ENCODE measurements at regions not wholly inside any gene's neighbourhood (a gene's known extent, or its start where the extent isn't known, plus 50 kb on each side); places are given as distances from the start of the nearest gene placed in this dataset.

- DNase-seq, result no peak
Measured at GRCh38 chrX:40278340-40279090, 180.8 kb upstream of the BCOR start.

GRCh38 chrX:40277672-40278071, 179.9 kb upstream of the BCOR start:
- DNase-seq, result no peak

- DNase-seq, result no peak
Measured at GRCh38 chrX:40273356-40274050, 175.7 kb upstream of the BCOR start.

GRCh38 chrX:40272776-40273175, 175.0 kb upstream of the BCOR start:
- no peak for DNase-seq

GRCh38 chrX:40272141-40272540, 174.4 kb upstream of the BCOR start:
- no peak for DNase-seq

GRCh38 chrX:40268188-40268520, 170.4 kb upstream of the BCOR start:
- no peak for DNase-seq

GRCh38 chrX:40267334-40268187, 169.8 kb upstream of the BCOR start:
- DNase-seq, result no peak

GRCh38 chrX:40266490-40267333, 169.0 kb upstream of the BCOR start:
- DNase-seq, result peak; percentile 66

GRCh38 chrX:40265936-40266335, 168.2 kb upstream of the BCOR start:
- DNase-seq, result no peak

GRCh38 chrX:40263014-40263560, 165.3 kb upstream of the BCOR start:
- DNase-seq, result no peak

GRCh38 chrX:40262157-40263013, 164.6 kb upstream of the BCOR start:
- DNase-seq, result peak; percentile 53

GRCh38 chrX:40261833-40262156, 164.0 kb upstream of the BCOR start:
- no peak for DNase-seq

GRCh38 chrX:40260146-40260747, 162.5 kb upstream of the BCOR start:
- no peak for DNase-seq

GRCh38 chrX:40258909-40259308, 161.2 kb upstream of the BCOR start:
- no peak for DNase-seq

GRCh38 chrX:40253771-40254170, 156.0 kb upstream of the BCOR start:
- DNase-seq, result no peak

- DNase-seq, result no peak
Measured at GRCh38 chrX:40249582-40249981, 151.8 kb upstream of the BCOR start.

GRCh38 chrX:40248822-40249221, 151.1 kb upstream of the BCOR start:
- DNase-seq, result no peak

GRCh38 chrX:40247848-40248622, 150.3 kb upstream of the BCOR start:
- no peak for DNase-seq

- no peak for DNase-seq
Measured at GRCh38 chrX:40247382-40247781, 149.6 kb upstream of the BCOR start.

Data from left kidney (tissue), 1 donor.